GM10266 (cell line): ENCODE measurements at regions not wholly inside any gene's neighbourhood (a gene's known extent, or its start where the extent isn't known, plus 50 kb on each side); places are given as distances from the start of the nearest gene placed in this dataset.

ENCODE experiments used
- DNase-seq: peaks from one replicate; pipeline ENCODE4 v3.0.0; 2012; ENCODE audit errors: extremely low spot score
- TF ChIP-seq, protein P1 (sequence below): IDR thresholded peaks from 2 replicates; pipeline ENCODE4 v1.5.1; 2012; ENCODE audit warnings: mild to moderate bottlenecking, low read depth; ENCODE audit not compliant: control insufficient read depth, insufficient read depth; ENCODE audit errors: missing control alignments

- TF ChIP-seq, protein P1, sequence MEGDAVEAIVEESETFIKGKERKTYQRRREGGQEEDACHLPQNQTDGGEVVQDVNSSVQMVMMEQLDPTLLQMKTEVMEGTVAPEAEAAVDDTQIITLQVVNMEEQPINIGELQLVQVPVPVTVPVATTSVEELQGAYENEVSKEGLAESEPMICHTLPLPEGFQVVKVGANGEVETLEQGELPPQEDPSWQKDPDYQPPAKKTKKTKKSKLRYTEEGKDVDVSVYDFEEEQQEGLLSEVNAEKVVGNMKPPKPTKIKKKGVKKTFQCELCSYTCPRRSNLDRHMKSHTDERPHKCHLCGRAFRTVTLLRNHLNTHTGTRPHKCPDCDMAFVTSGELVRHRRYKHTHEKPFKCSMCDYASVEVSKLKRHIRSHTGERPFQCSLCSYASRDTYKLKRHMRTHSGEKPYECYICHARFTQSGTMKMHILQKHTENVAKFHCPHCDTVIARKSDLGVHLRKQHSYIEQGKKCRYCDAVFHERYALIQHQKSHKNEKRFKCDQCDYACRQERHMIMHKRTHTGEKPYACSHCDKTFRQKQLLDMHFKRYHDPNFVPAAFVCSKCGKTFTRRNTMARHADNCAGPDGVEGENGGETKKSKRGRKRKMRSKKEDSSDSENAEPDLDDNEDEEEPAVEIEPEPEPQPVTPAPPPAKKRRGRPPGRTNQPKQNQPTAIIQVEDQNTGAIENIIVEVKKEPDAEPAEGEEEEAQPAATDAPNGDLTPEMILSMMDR, result no peak
- DNase-seq, result no peak
Measured at GRCh38 chr16:64455275-64455674, 666.6 kb downstream of the CDH11 start.

DNA sequence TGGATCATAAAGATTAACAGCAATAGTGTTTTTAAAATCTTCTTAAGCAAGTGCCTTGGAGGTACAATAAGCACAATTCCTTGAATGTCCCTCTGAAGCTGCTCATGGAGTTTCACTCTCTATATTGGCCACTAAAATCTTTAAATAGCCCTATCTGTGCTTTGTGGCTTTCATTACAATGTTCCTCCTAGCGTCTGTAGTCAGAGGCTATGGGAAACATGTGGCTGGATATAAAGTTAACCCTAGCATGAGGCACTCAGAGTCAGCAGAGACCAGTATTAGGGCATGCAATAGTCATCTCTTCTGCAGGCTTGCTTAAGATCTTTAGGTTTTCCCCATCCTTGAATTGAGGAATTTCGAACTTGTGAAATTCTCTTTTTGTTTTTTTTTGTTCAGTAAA is 668.2 kb downstream of the CDH11 start:
- DNase-seq, result no peak
- TF ChIP-seq, protein P1, result no peak

- DNase-seq, result no peak
- TF ChIP-seq, protein P1, result no peak
Measured at GRCh38 chr16:64452446-64452845, 669.4 kb downstream of the CDH11 start.

DNA sequence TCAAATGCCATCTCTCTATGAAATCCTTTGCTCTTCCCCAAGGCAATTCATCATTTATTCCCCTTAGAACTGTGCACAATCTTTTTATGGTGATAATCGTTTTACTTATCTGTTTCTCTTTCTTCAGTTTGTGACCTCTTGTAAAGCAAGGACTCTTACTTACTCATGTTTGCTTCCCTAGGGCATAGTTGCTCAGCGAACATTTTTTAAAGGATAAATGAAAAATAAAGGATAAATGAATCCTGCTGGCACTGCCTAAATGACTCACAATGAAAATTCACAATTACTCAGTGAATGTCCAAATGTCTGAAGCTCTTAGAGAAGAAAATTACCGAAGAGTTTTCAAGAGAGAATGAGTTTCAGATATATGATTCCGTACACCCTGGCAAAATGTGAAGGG is 671.7 kb downstream of the CDH11 start:
- TF ChIP-seq, protein P1, result no peak
- DNase-seq, result no peak

DNA sequence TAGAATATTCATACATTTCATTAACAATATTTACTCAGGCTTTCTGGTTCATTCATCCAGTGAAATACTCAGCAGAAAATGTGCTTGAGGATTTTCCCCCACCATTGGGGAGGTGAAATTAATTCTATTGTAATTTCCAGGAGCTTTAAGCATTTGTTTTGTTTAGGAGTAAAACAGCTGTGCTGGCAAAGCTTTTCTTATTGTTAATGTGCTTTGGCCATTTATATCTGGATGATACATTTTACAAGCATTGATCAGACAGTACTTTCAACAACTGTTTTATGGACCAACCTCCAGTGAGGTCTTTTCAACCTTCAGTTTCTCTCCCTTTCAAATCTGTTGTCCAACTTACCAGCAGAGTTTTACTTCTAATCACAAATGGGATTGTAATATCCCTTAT is 672.4 kb downstream of the CDH11 start:
- TF ChIP-seq, protein P1, result no peak
- no peak for DNase-seq

- no peak for DNase-seq
- TF ChIP-seq, protein P1, result no peak
Measured at GRCh38 chr16:64445649-64446048, 676.2 kb downstream of the CDH11 start.

GRCh38 chr16:64445245-64445644 is 676.6 kb downstream of the CDH11 start:
- DNase-seq, result no peak
- TF ChIP-seq, protein P1, result no peak

- DNase-seq, result no peak
- TF ChIP-seq, protein P1, result no peak
Measured at GRCh38 chr16:64440421-64440831, 681.4 kb downstream of the CDH11 start.
